Keratinocyte (primary cell): ENCODE measurements at regions not wholly inside any gene's neighbourhood (a gene's known extent, or its start where the extent isn't known, plus 50 kb on each side); places are given as distances from the start of the nearest gene placed in this dataset.

ENCODE experiments used
- DNase-seq: peaks from one replicate; pipeline ENCODE4 v3.0.0-alpha.2; 2011; ENCODE audit warnings: low read depth, missing footprints, low spot score
- FAIRE-seq: peaks from 2 replicates; lab custom pipeline; 2011; peaks lifted over from hg19 to GRCh38; lab: Jason Lieb, UNC
- H2AFZ ChIP-seq: 2 replicates; pipeline ENCODE4 v1.6.0; 2012; ENCODE audit warnings: low read length, control low read depth, inconsistent platforms; ENCODE audit not compliant: control insufficient read depth
- H3K27ac ChIP-seq: 2 replicates; pipeline ENCODE4 v1.5.1; 2011; ENCODE audit warnings: low read length; ENCODE audit not compliant: control insufficient read depth, insufficient read depth
- H3K27me3 ChIP-seq: 3 replicates; pipeline ENCODE4 v1.6.0; 2011; ENCODE audit warnings: low read length; ENCODE audit not compliant: control insufficient read depth, insufficient read depth; ENCODE audit errors: extremely low read depth
- H3K36me3 ChIP-seq, 2 experiments: 2 replicates in 1 of 2; 3 replicates in 1 of 2; pipeline ENCODE4 v1.5.1; 2011; ENCODE audit warnings: low read length in 2 of 2, mild to moderate bottlenecking in 1 of 2; ENCODE audit not compliant: control insufficient read depth in 2 of 2, insufficient read depth in 2 of 2; ENCODE audit errors: extremely low read depth in 1 of 2
- H3K4me1 ChIP-seq: 3 replicates; pipeline ENCODE4 v1.5.1; 2011; ENCODE audit warnings: low read length; ENCODE audit not compliant: control insufficient read depth, insufficient read depth; ENCODE audit errors: extremely low read depth
- H3K4me2 ChIP-seq: 3 replicates; pipeline ENCODE4 v1.6.0; 2011; ENCODE audit warnings: low read depth, low read length; ENCODE audit not compliant: control insufficient read depth, insufficient read depth; ENCODE audit errors: extremely low read depth
- H3K4me3 ChIP-seq, 3 experiments: fragments of 200-600 bp in 1 of 3; sonication (generic) in 1 of 3; 2 replicates in 2 of 3; 3 replicates in 1 of 3; pipeline ENCODE4 v1.5.1; 2011 to 2016; ENCODE audit warnings: low read length in 3 of 3, mild to moderate bottlenecking in 3 of 3, control low read depth in 2 of 3, inconsistent platforms in 1 of 3, low read depth in 1 of 3, mixed read lengths in 1 of 3, mixed run types in 1 of 3, moderate library complexity in 1 of 3; ENCODE audit not compliant: control insufficient read depth in 2 of 3, insufficient read depth in 2 of 3; ENCODE audit errors: extremely low read depth in 1 of 3
- H3K79me2 ChIP-seq: 2 replicates; pipeline ENCODE4 v1.6.0; 2012; ENCODE audit warnings: low read length; ENCODE audit not compliant: control insufficient read depth, insufficient read depth
- H3K9ac ChIP-seq: 3 replicates; pipeline ENCODE4 v1.6.0; 2011; ENCODE audit warnings: low read length; ENCODE audit not compliant: control insufficient read depth, insufficient read depth; ENCODE audit errors: extremely low read depth
- H3K9me1 ChIP-seq: 3 replicates; pipeline ENCODE4 v1.6.0; 2011; ENCODE audit warnings: low read length; ENCODE audit not compliant: control insufficient read depth, insufficient read depth; ENCODE audit errors: extremely low read depth
- H3K9me3 ChIP-seq: 2 replicates; pipeline ENCODE4 v1.5.1; 2012; ENCODE audit warnings: low read depth, low read length; ENCODE audit not compliant: control insufficient read depth
- H4K20me1 ChIP-seq: 3 replicates; pipeline ENCODE4 v1.6.0; 2011; ENCODE audit warnings: low read length; ENCODE audit not compliant: control insufficient read depth, insufficient read depth; ENCODE audit errors: extremely low read depth
- EZH2 ChIP-seq: IDR thresholded peaks from one replicate; pipeline ENCODE4 v1.6.1; 2012; ENCODE audit warnings: inconsistent platforms, mild to moderate bottlenecking, low read length, moderate library complexity
- dilution Hi-C: fragments of 300-500 bp; cut with MboI; formaldehyde crosslinking; loops from one replicate; pipeline ENCODE4 v1.7.0; 2020; ENCODE audit warnings: low sequenced_read_pairs; ENCODE audit not compliant: extremely low pct_ligation_motif_present
- TF ChIP-seq, protein P1 (sequence below), 3 experiments: IDR thresholded peaks in 1 of 3; conservative IDR thresholded peaks in 1 of 3; optimal IDR thresholded peaks in 1 of 3; 2 replicates in 2 of 3; 3 replicates in 1 of 3; pipeline versions ENCODE3 to v1.5.1; 2011; ENCODE audit warnings: low read length in 3 of 3, mild to moderate bottlenecking in 3 of 3, moderate library complexity in 2 of 3, control low read depth in 1 of 3, inconsistent platforms in 1 of 3; ENCODE audit not compliant: insufficient read depth in 2 of 3; ENCODE audit errors: extremely low read depth in 1 of 3

GRCh38 chr1:57517587-57518374, 93.9 kb upstream of the DAB1 start:
- H3K27me3 ChIP-seq: no peaks in the 10 kb centered on the region
- H3K9ac ChIP-seq: no peak overlapping the region
- H3K4me3 ChIP-seq: no peak overlapping the region
- no peak overlapping the region for H3K4me2 ChIP-seq
- no peaks in the 10 kb centered on the region for H3K79me2 ChIP-seq
- dilution Hi-C loops: no loop called here
- H3K9me3 ChIP-seq: no peaks in the 10 kb centered on the region
- H4K20me1 ChIP-seq: no peaks in the 10 kb centered on the region
- H3K4me1 ChIP-seq: no peaks in the 10 kb centered on the region
- no peaks in the 10 kb centered on the region for H3K36me3 ChIP-seq
- H3K27ac ChIP-seq: no peak overlapping the region
- no peak for TF ChIP-seq EZH2
- TF ChIP-seq, protein P1, sequence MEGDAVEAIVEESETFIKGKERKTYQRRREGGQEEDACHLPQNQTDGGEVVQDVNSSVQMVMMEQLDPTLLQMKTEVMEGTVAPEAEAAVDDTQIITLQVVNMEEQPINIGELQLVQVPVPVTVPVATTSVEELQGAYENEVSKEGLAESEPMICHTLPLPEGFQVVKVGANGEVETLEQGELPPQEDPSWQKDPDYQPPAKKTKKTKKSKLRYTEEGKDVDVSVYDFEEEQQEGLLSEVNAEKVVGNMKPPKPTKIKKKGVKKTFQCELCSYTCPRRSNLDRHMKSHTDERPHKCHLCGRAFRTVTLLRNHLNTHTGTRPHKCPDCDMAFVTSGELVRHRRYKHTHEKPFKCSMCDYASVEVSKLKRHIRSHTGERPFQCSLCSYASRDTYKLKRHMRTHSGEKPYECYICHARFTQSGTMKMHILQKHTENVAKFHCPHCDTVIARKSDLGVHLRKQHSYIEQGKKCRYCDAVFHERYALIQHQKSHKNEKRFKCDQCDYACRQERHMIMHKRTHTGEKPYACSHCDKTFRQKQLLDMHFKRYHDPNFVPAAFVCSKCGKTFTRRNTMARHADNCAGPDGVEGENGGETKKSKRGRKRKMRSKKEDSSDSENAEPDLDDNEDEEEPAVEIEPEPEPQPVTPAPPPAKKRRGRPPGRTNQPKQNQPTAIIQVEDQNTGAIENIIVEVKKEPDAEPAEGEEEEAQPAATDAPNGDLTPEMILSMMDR (optimal IDR thresholded peaks at IDR 0.05 in 1 of 3, IDR thresholded peaks at IDR 0.05 in 1 of 3, conservative IDR thresholded peaks at IDR 0.05 in 1 of 3; ENCODE audit: extremely low read depth in 1 of 3, insufficient read depth in 2 of 3, low read length in 3 of 3): no peak
- H2AFZ ChIP-seq: no peak overlapping the region
- DNase-seq (no peak), FAIRE-seq (no peak)
- no peaks in the 10 kb centered on the region for H3K9me1 ChIP-seq

GRCh38 chr1:57512386-57512785, 88.5 kb upstream of the DAB1 start:
- Histone ChIP-seq H3K9me3 (no peaks in the 10 kb centered on the region), H3K9me1 (no peaks in the 10 kb centered on the region), H4K20me1 (no peaks in the 10 kb centered on the region), H3K27me3 (no peaks in the 10 kb centered on the region), H2AFZ (no peak overlapping the region), H3K9ac (no peak overlapping the region), H3K4me3 (no peak overlapping the region), H3K4me1 (no peaks in the 10 kb centered on the region), H3K27ac (no peak overlapping the region), H3K79me2 (no peaks in the 10 kb centered on the region), H3K36me3 (no peaks in the 10 kb centered on the region), H3K4me2 (no peak overlapping the region)
- DNase-seq (no peak), FAIRE-seq (no peak)
- dilution Hi-C loops: no loop called here
- TF ChIP-seq EZH2: no peak
- TF ChIP-seq, protein P1 (optimal IDR thresholded peaks at IDR 0.05 in 1 of 3, IDR thresholded peaks at IDR 0.05 in 1 of 3, conservative IDR thresholded peaks at IDR 0.05 in 1 of 3; ENCODE audit: extremely low read depth in 1 of 3, insufficient read depth in 2 of 3, low read length in 3 of 3): no peak
